GM21390 (cell line): ENCODE measurements at regions not wholly inside any gene's neighbourhood (a gene's known extent, or its start where the extent isn't known, plus 50 kb on each side); places are given as distances from the start of the nearest gene placed in this dataset.

ENCODE experiments used
- ATAC-seq: cut with Tn5 transposase; IDR thresholded peaks from one replicate; pipeline ENCODE4 v1.9.1; 2021; ENCODE audit not compliant: unreplicated experiment

- ATAC-seq = peak; percentile 25
These were observed 51.8 kb upstream of the PMAIP1 start for GRCh38 chr18:59848002-59848401.

- peak; percentile 6 for ATAC-seq
These were observed 52.3 kb upstream of the PMAIP1 start for GRCh38 chr18:59847491-59847846.

- peak; percentile 87 for ATAC-seq
These were observed 52.8 kb upstream of the PMAIP1 start for GRCh38 chr18:59846814-59847490.

- no peak for ATAC-seq
These were observed 56.8 kb upstream of the PMAIP1 start for GRCh38 chr18:59842947-59843346.

GRCh38 chr18:59839931-59840685 lies 59.7 kb upstream of the PMAIP1 start:
- ATAC-seq = no peak

- no peak for ATAC-seq
These were observed 60.5 kb upstream of the PMAIP1 start for GRCh38 chr18:59839246-59839645.

GRCh38 chr18:59837586-59837985 lies 62.2 kb upstream of the PMAIP1 start:
- ATAC-seq = peak; percentile 48

- ATAC-seq = no peak
These were observed 64.0 kb upstream of the PMAIP1 start for GRCh38 chr18:59835605-59836379.

GRCh38 chr18:59834267-59834666 lies 65.5 kb upstream of the PMAIP1 start:
- peak; percentile 41 for ATAC-seq

- ATAC-seq = peak; percentile 73
These were observed 66.0 kb upstream of the PMAIP1 start for GRCh38 chr18:59833785-59834184.

- no peak for ATAC-seq
These were observed 76.1 kb upstream of the PMAIP1 start for GRCh38 chr18:59823596-59824195.

GRCh38 chr18:59822612-59823550 lies 76.9 kb upstream of the PMAIP1 start:
- no peak for ATAC-seq

GRCh38 chr18:59821983-59822382 lies 77.8 kb upstream of the PMAIP1 start:
- ATAC-seq = no peak

- no peak for ATAC-seq
These were observed 79.1 kb upstream of the PMAIP1 start for GRCh38 chr18:59820663-59821062.

- no peak for ATAC-seq
These were observed 81.0 kb upstream of the PMAIP1 start for GRCh38 chr18:59818769-59819168.

- ATAC-seq = no peak
These were observed 84.9 kb upstream of the PMAIP1 start for GRCh38 chr18:59814891-59815290.

GRCh38 chr18:59813942-59814341 lies 85.9 kb upstream of the PMAIP1 start:
- ATAC-seq = no peak

GRCh38 chr18:59810735-59811520 lies 88.9 kb upstream of the PMAIP1 start:
- ATAC-seq = no peak

GRCh38 chr18:59810183-59810582 lies 89.6 kb upstream of the PMAIP1 start:
- no peak for ATAC-seq

GRCh38 chr18:59802031-59802430 lies 97.8 kb upstream of the PMAIP1 start:
- peak; percentile 77 for ATAC-seq
